BJ (cell line): ENCODE measurements at regions not wholly inside any gene's neighbourhood (a gene's known extent, or its start where the extent isn't known, plus 50 kb on each side); places are given as distances from the start of the nearest gene placed in this dataset.

Experiments
- CTCF ChIA-PET: fragments of 350-600 bp; formaldehyde crosslinking; extraction: SDS; loops from one replicate; lab custom pipeline; 2021; ENCODE audit warnings: antibody characterized with exemption, inconsistent platforms; lab: Yijun Ruan, JAX
- POLR2A ChIA-PET: fragments of 300-600 bp; sonication (Branson Sonifier 250); formaldehyde crosslinking; extraction: SDS; loops from one replicate; lab custom pipeline; 2021; ENCODE audit warnings: antibody characterized with exemption; lab: Charles Lee
- DNase-seq: peaks from one replicate; pipeline ENCODE4 v3.0.0-alpha.2; 2011; ENCODE audit warnings: low read depth
- H3K27me3 ChIP-seq: 2 replicates; pipeline ENCODE4 v1.6.0; 2011; ENCODE audit warnings: low read length; ENCODE audit not compliant: control insufficient read depth, insufficient read depth
- H3K36me3 ChIP-seq: 2 replicates; pipeline ENCODE4 v1.5.1; 2011; ENCODE audit warnings: low read length; ENCODE audit not compliant: control insufficient read depth, insufficient read depth
- H3K4me3 ChIP-seq: 2 replicates; pipeline ENCODE4 v1.5.1; 2011; ENCODE audit warnings: low read depth, mild to moderate bottlenecking, control low read depth, low read length
- TF ChIP-seq, protein P1 (sequence below): IDR thresholded peaks from 2 replicates; pipeline ENCODE4 v1.5.1; 2011; ENCODE audit warnings: low read depth, mild to moderate bottlenecking, control low read depth, inconsistent platforms, low read length, moderate library complexity; ENCODE audit not compliant: insufficient read depth

DNA sequence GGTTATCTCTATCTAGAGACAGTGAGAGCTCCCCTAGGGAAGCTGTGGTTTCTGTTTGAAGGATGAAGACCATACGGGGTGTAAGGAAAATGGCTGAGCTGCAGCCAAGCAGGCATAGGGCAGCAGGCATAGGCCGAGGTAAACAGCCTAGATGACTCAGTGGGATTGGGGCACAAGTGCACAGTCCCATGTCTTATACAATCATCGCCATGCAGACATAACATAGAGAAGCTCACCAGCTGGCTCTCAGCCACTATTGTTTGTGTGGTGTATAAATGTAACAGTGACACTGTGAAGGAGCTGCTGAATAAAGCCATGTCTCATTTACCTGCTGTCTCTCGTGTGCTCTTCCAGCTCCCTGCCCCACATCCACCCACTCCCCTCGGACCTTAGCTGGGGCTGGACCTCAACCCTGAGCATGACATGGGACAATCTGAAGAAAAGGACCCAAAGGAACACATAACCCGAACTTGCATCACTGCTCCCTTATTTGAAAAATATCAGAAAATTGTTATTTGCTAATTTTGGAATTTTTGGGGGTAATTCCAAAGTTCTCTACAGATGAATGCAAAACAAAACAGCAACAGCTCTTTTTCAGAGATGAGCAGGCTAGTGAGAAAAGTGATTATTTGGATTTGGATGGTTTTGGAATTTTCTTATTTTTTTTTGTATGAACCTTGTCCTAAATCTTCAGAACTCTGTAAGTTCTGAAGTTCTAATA, 582.7 kb downstream of the REEP3 start:
- ChIA-PET CTCF (no interaction called here), POLR2A (no interaction called here)

DNA sequence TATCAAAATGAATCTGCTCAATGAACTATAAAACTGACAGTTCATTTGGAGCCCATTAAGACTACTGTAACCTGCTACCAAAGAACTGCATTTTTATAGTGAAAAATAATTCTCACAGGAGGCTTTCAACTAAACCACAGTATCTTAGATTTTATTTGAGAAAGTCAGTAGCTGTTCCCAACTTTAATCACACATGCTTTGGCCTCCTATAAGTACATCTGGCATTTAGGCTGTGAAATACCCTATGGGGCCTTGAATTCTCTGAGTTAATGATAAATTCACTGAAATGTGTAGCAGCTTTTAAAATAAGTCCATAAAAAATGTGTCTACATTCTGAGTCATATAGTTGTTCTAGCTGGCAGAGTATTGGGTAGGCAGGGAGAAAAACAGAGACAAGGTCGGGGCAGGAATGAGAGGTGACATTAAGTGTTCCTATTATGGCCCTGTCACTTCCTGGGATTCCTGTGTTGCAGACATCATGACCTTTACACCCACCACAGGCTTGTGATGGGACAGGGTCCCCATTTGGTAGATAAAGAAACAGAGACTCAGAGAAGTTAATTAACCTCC, 588.8 kb downstream of the REEP3 start:
- TF ChIP-seq, protein P1, sequence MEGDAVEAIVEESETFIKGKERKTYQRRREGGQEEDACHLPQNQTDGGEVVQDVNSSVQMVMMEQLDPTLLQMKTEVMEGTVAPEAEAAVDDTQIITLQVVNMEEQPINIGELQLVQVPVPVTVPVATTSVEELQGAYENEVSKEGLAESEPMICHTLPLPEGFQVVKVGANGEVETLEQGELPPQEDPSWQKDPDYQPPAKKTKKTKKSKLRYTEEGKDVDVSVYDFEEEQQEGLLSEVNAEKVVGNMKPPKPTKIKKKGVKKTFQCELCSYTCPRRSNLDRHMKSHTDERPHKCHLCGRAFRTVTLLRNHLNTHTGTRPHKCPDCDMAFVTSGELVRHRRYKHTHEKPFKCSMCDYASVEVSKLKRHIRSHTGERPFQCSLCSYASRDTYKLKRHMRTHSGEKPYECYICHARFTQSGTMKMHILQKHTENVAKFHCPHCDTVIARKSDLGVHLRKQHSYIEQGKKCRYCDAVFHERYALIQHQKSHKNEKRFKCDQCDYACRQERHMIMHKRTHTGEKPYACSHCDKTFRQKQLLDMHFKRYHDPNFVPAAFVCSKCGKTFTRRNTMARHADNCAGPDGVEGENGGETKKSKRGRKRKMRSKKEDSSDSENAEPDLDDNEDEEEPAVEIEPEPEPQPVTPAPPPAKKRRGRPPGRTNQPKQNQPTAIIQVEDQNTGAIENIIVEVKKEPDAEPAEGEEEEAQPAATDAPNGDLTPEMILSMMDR = no peak
- CTCF ChIA-PET = no interaction called here
- no peak for DNase-seq
- H3K27me3 ChIP-seq = no peaks in the 10 kb centered on the region
- no peaks in the 10 kb centered on the region for H3K36me3 ChIP-seq
- H3K4me3 ChIP-seq = no peak overlapping the region
- POLR2A ChIA-PET = no interaction called here

More for the DNA sequence above, 582.7 kb downstream of the REEP3 start:
- TF ChIP-seq, protein P1 = no peak
- DNase-seq = no peak
- H3K27me3 ChIP-seq = no peaks in the 10 kb centered on the region
- H3K36me3 ChIP-seq = no peaks in the 10 kb centered on the region
- H3K4me3 ChIP-seq = no peak overlapping the region

- H3K4me3 ChIP-seq = no peak overlapping the region
- TF ChIP-seq, protein P1 = no peak
- POLR2A ChIA-PET = no interaction called here
- CTCF ChIA-PET = no interaction called here
- DNase-seq = no peak
- H3K36me3 ChIP-seq = no peaks in the 10 kb centered on the region
- H3K27me3 ChIP-seq = no peaks in the 10 kb centered on the region
These were observed 591.6 kb downstream of the REEP3 start for GRCh38 chr10:64112701-64113355.

DNA sequence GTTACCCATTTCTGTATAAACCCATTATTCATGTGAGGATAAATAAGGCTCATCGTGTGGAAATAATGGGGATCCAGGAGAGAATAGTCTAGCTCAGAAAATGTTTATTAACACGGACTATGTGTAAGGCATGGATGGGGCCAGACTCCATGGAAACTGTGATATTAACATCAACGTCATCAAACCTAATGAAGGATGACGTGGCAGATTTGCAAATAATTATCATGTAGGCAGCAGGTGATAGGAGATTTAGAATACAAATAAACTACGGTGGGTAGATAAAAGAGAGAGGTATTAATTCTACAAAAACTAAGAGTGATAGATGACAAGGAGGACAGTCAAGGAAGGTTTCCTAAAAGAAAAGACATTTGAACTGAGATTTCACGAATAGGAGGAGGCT, 592.2 kb downstream of the REEP3 start:
- no peak for DNase-seq
- H3K27me3 ChIP-seq = no peaks in the 10 kb centered on the region
- H3K4me3 ChIP-seq = no peak overlapping the region
- POLR2A ChIA-PET = no interaction called here
- H3K36me3 ChIP-seq = no peaks in the 10 kb centered on the region
- TF ChIP-seq, protein P1 = no peak
- CTCF ChIA-PET = no interaction called here

DNA sequence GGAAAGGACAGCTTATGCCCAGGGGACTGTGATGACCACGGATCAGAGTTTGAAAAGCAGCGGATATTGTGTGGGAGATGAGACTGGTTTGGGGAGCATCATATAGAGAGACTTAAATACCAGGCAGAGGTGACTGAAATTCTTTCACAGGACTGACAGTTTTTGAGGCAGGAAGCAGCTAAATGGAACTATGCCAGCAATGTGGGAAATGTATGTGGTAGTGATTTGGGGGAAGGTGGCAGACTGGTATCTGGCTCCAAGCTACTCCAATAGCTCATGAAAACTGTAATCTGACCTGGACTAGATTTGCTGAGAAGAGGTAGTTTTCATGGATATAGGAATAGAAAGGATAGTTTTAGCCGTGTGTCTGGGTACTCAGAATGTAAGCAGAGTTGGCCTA, 592.6 kb downstream of the REEP3 start:
- ChIA-PET CTCF (no interaction called here), POLR2A (no interaction called here)
- no peak overlapping the region for H3K4me3 ChIP-seq
- TF ChIP-seq, protein P1 = no peak
- H3K36me3 ChIP-seq = no peaks in the 10 kb centered on the region
- no peaks in the 10 kb centered on the region for H3K27me3 ChIP-seq
- DNase-seq = no peak
